Right atrium auricular region (tissue), 2 donors: ENCODE measurements at regions not wholly inside any gene's neighbourhood (a gene's known extent, or its start where the extent isn't known, plus 50 kb on each side); places are given as distances from the start of the nearest gene placed in this dataset.
A peak's percentile ranks its signal among the peaks of the same experiment; 100 is the strongest.

Experiments used
- DNase-seq: peaks from one replicate; pipeline ENCODE4 v3.0.0-alpha.2; 2019; ENCODE audit warnings: low spot score
- H3K27ac ChIP-seq, 2 donors: fragments of 200-600 bp; sonication (generic); 1 replicate in 1 of 2; 2 replicates in 1 of 2; pipeline ENCODE4 v1.5.1; 2016 to 2019
- H3K27me3 ChIP-seq, 2 donors: fragments of 200-600 bp; sonication (generic); one replicate each; pipeline versions ENCODE4 v1.5.1 to v1.6.0; 2017 to 2019
- H3K36me3 ChIP-seq: fragments of 200-600 bp; sonication (generic); one replicate; pipeline ENCODE4 v1.5.1; 2016
- H3K4me1 ChIP-seq, 2 donors: fragments of 200-600 bp; sonication (generic); one replicate each; pipeline versions ENCODE4 v1.5.1 to v1.6.0; 2017 to 2019
- H3K4me3 ChIP-seq, 2 donors: fragments of 200-600 bp; sonication (generic); 1 replicate in 1 of 2; 2 replicates in 1 of 2; pipeline ENCODE4 v1.5.1; 2017 to 2019; ENCODE audit warnings: mild to moderate bottlenecking in 1 of 2, moderate library complexity in 1 of 2
- H3K9me3 ChIP-seq, 2 donors: fragments of 200-600 bp; sonication (generic); one replicate each; pipeline ENCODE4 v1.5.1; 2019
- TF ChIP-seq, protein P1 (sequence below), 2 donors: fragments of 200-600 bp; sonication (generic); IDR thresholded peaks; one replicate each; pipeline ENCODE4 v1.5.1; 2019; ENCODE audit warnings: antibody characterized with exemption in 2 of 2

DNA sequence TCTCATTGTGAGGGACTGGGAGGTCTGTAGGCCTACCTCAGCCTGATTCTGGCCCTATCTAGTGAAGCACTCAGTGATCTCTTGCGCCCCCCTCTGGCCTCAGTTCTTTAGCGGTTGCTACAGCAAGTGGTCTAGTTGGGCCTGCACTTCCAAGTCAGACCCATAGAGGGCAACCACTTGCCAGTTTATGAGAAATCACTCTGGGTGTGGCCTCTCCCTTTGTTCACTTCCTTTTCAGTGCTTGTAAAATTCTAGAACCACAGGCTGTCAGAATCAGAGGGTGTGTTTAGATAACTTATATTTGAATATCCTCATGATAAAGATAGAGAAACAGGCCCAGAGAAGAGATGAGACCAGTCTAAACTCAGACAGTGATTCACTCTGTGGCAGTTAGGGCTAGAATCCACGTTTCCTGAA lies 60.9 kb upstream of the LAS1L start:
- peak; percentile 98 for DNase-seq
- H3K4me3 ChIP-seq, result no peak overlapping the region
- no peaks in the 10 kb centered on the region for H3K36me3 ChIP-seq
- H3K9me3 ChIP-seq, result no peaks in the 10 kb centered on the region
- TF ChIP-seq, protein P1, sequence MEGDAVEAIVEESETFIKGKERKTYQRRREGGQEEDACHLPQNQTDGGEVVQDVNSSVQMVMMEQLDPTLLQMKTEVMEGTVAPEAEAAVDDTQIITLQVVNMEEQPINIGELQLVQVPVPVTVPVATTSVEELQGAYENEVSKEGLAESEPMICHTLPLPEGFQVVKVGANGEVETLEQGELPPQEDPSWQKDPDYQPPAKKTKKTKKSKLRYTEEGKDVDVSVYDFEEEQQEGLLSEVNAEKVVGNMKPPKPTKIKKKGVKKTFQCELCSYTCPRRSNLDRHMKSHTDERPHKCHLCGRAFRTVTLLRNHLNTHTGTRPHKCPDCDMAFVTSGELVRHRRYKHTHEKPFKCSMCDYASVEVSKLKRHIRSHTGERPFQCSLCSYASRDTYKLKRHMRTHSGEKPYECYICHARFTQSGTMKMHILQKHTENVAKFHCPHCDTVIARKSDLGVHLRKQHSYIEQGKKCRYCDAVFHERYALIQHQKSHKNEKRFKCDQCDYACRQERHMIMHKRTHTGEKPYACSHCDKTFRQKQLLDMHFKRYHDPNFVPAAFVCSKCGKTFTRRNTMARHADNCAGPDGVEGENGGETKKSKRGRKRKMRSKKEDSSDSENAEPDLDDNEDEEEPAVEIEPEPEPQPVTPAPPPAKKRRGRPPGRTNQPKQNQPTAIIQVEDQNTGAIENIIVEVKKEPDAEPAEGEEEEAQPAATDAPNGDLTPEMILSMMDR (IDR thresholded peaks at IDR 0.05), result peak in 1 of 2 donors; percentile 95
- peaks cover 0 to 15% of the 10 kb centered on the region in 2 donors for H3K4me1 ChIP-seq
- H3K27ac ChIP-seq, result peak overlapping the region; percentile 75 to 87
- H3K27me3 ChIP-seq, result no peaks in the 10 kb centered on the region

DNA sequence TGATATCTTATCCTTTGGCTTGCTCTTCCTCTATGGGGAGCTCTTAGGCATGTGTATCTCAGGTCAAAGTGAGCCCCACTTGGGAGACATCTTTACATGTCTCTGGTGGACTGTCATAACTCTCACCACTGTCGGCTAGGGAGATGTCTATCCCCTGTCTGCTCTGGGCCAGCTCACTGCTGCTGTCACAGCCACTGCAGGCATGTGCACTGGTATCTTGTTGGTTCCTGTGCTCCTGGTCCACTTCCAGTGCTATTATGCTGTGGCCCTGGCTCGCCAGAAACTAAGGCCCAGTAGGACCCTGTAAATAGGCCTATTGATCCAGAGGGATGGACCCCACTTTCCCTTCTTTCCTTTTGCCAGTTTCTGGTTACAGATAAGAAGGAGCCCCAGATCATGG lies 56.6 kb upstream of the LAS1L start:
- TF ChIP-seq, protein P1 (IDR thresholded peaks at IDR 0.05), result no peak
- no peaks in the 10 kb centered on the region for H3K9me3 ChIP-seq
- H3K36me3 ChIP-seq, result no peaks in the 10 kb centered on the region
- no peaks in the 10 kb centered on the region for H3K27me3 ChIP-seq
- no peak for DNase-seq
- no peak overlapping the region for H3K27ac ChIP-seq
- no peak overlapping the region for H3K4me3 ChIP-seq
- H3K4me1 ChIP-seq, result peaks cover 0 to 15% of the 10 kb centered on the region in 2 donors

- Histone ChIP-seq H3K36me3 (no peaks in the 10 kb centered on the region), H3K27ac (peak overlapping the region in 1 of 2 donors; percentile 35), H3K4me3 (no peak overlapping the region), H3K9me3 (no peaks in the 10 kb centered on the region), H3K4me1 (peaks cover 0 to 7% of the 10 kb centered on the region in 2 donors), H3K27me3 (no peaks in the 10 kb centered on the region)
- TF ChIP-seq, protein P1 (IDR thresholded peaks at IDR 0.05), result no peak
- no peak for DNase-seq
Measured at GRCh38 chrX:65589304-65589703, 54.7 kb upstream of the LAS1L start.

GRCh38 chrX:65588795-65589194 lies 54.2 kb upstream of the LAS1L start:
- no peaks in the 10 kb centered on the region for H3K9me3 ChIP-seq
- peak overlapping the region in 1 of 2 donors; percentile 17 for H3K4me3 ChIP-seq
- peak overlapping the region; percentile 35 to 40 for H3K27ac ChIP-seq
- no peak for DNase-seq
- H3K36me3 ChIP-seq, result no peaks in the 10 kb centered on the region
- no peaks in the 10 kb centered on the region for H3K27me3 ChIP-seq
- H3K4me1 ChIP-seq, result peaks cover 0 to 7% of the 10 kb centered on the region in 2 donors
- TF ChIP-seq, protein P1 (IDR thresholded peaks at IDR 0.05), result no peak

DNA sequence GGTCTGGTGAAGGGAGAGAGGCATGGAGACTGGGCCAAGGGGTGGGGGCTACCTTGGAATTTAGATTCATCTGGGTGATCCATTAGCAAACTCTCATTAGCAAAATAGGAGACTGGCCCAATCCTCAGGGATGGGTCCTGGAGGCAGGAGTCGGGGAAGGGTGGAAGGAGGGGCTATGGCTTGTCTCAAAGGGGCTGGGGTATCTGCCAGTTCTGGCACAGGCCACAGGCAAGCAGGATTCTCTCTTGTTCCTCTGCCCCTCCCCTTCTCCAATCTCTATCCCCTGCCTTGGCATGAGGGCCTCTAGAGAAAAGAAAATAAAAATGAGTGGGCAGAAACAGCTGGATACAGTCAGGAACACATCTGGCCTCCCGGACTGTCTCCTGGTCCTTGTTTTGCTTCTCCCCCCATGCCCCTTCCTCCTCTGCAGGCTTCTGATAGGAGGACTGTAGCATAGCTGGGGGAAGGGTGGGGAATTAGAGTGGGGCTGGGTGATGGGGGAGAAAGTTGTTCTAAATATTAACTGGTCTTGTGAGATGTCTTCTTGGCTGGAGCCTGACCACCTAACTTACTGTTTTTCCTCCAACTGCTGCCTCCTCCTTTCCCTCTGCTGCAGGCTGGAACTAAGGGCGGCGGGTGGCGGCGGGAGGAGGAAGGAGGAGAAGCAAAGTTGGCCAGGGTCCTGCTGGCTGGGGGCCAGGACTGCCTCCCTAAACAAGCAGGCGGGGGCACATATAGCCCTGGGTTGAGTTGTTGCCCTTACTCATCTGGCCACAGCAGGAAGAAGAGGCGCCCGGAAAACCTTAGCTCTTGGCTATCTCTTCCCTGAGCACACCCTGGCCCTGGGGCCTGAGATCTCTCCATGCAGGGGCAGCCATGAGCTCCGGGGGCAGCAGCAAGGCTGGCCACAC lies 53.3 kb upstream of the LAS1L start:
- H3K4me3 ChIP-seq, result peak overlapping the region in 1 of 2 donors; percentile 17
- H3K27me3 ChIP-seq, result no peaks in the 10 kb centered on the region
- peak; percentile 84 for DNase-seq
- peak overlapping the region; percentile 35 to 40 for H3K27ac ChIP-seq
- no peaks in the 10 kb centered on the region for H3K9me3 ChIP-seq
- no peaks in the 10 kb centered on the region for H3K36me3 ChIP-seq
- TF ChIP-seq, protein P1 (IDR thresholded peaks at IDR 0.05), result no peak
- H3K4me1 ChIP-seq, result peaks cover 0 to 7% of the 10 kb centered on the region in 2 donors
